ENCODE measurements at regions not wholly inside any gene's neighbourhood (a gene's known extent, or its start where the extent isn't known, plus 50 kb on each side); places are given as distances from the start of the nearest gene placed in this dataset.
"Not testable (repeated sequence)": the region's sequence is repeated elsewhere in the genome, so short reads cannot be mapped to it uniquely, and the experiment has no call there.

GRCh38 chr7:106372595-106373318, 88.0 kb upstream of the NAMPT start:
- intact Hi-C loops (cut with micrococcal nuclease): no loop called here
- no peaks in the 10 kb centered on the region for H3K36me3 Mint-ChIP-seq (ENCODE audit: low read depth)
- no peak overlapping the region for H3K4me3 Mint-ChIP-seq
- DNase-seq: no peak
- peaks cover 13% of the 10 kb centered on the region for H3K4me1 Mint-ChIP-seq
- H3K27ac Mint-ChIP-seq: no peak overlapping the region
- H3K9me3 Mint-ChIP-seq: peaks cover 3% of the 10 kb centered on the region
- H3K27me3 Mint-ChIP-seq: no peaks in the 10 kb centered on the region

GRCh38 chr7:106372126-106372525, 87.3 kb upstream of the NAMPT start:
- Mint-ChIP-seq H3K27ac (no peak overlapping the region), H3K27me3 (no peaks in the 10 kb centered on the region), H3K4me3 (no peak overlapping the region), H3K9me3 (peaks cover 3% of the 10 kb centered on the region), H3K36me3 (ENCODE audit: low read depth) (no peaks in the 10 kb centered on the region), H3K4me1 (peaks cover 17% of the 10 kb centered on the region)
- no peak for DNase-seq
- intact Hi-C loops (cut with micrococcal nuclease): no loop called here

GRCh38 chr7:106371629-106372028, 86.8 kb upstream of the NAMPT start:
- Mint-ChIP-seq H3K27me3 (no peaks in the 10 kb centered on the region), H3K4me3 (no peak overlapping the region)
- intact Hi-C loops (cut with micrococcal nuclease): no loop called here

GRCh38 chr7:106370542-106370941, 85.8 kb upstream of the NAMPT start:
- intact Hi-C loops (cut with micrococcal nuclease): no loop called here
- Mint-ChIP-seq H3K4me3 (no peak overlapping the region), H3K4me1 (peaks cover 21% of the 10 kb centered on the region), H3K36me3 (ENCODE audit: low read depth) (no peaks in the 10 kb centered on the region), H3K27me3 (no peaks in the 10 kb centered on the region), H3K9me3 (peaks cover 8% of the 10 kb centered on the region), H3K27ac (no peak overlapping the region)
- DNase-seq: no peak

More at GRCh38 chr7:106371629-106372028, 86.8 kb upstream of the NAMPT start:
- Mint-ChIP-seq H3K36me3 (ENCODE audit: low read depth) (no peaks in the 10 kb centered on the region), H3K9me3 (peaks cover 3% of the 10 kb centered on the region), H3K27ac (no peak overlapping the region), H3K4me1 (peaks cover 19% of the 10 kb centered on the region)
- no peak for DNase-seq

GRCh38 chr7:106369816-106370215, 85.0 kb upstream of the NAMPT start:
- no peaks in the 10 kb centered on the region for H3K27me3 Mint-ChIP-seq
- peaks cover 26% of the 10 kb centered on the region for H3K4me1 Mint-ChIP-seq
- intact Hi-C loops (cut with micrococcal nuclease): loop anchor here (2.0 to 5.0 kb wide), 2 partner anchors 55 to 92 kb away; no protein-coding TSS in a partner anchor
- H3K4me3 Mint-ChIP-seq: no peak overlapping the region
- H3K36me3 Mint-ChIP-seq (ENCODE audit: low read depth): no peaks in the 10 kb centered on the region
- no peak overlapping the region for H3K27ac Mint-ChIP-seq
- DNase-seq: no peak
- peaks cover 8% of the 10 kb centered on the region for H3K9me3 Mint-ChIP-seq

- Mint-ChIP-seq H3K27ac (no peak overlapping the region), H3K36me3 (ENCODE audit: low read depth) (no peaks in the 10 kb centered on the region), H3K27me3 (no peaks in the 10 kb centered on the region), H3K4me3 (no peak overlapping the region), H3K9me3 (peaks cover 8% of the 10 kb centered on the region), H3K4me1 (peaks cover 26% of the 10 kb centered on the region)
- intact Hi-C loops (cut with micrococcal nuclease): loop anchor here (2.0 to 5.0 kb wide), 2 partner anchors 55 to 93 kb away; no protein-coding TSS in a partner anchor
- no peak for DNase-seq
These were observed 84.6 kb upstream of the NAMPT start for GRCh38 chr7:106369352-106369751.

GRCh38 chr7:106367664-106368063, 82.9 kb upstream of the NAMPT start:
- H3K27me3 Mint-ChIP-seq: peaks cover 8% of the 10 kb centered on the region
- intact Hi-C loops (cut with micrococcal nuclease): loop anchor here (1.0 to 5.0 kb wide), 5 partner anchors 21 to 95 kb away; partner anchors contain the start of gene NAMPT

GRCh38 chr7:106367018-106367420, 82.2 kb upstream of the NAMPT start:
- Mint-ChIP-seq H3K4me1 (peaks cover 26% of the 10 kb centered on the region), H3K36me3 (ENCODE audit: low read depth) (no peaks in the 10 kb centered on the region), H3K4me3 (no peak overlapping the region), H3K27ac (peak overlapping the region; percentile 59), H3K27me3 (peaks cover 14% of the 10 kb centered on the region), H3K9me3 (peaks cover 22% of the 10 kb centered on the region)
- intact Hi-C loops (cut with micrococcal nuclease): loop anchor here (1.0 to 5.0 kb wide), 4 partner anchors 21 to 95 kb away; partner anchors contain the start of gene NAMPT
- DNase-seq: no peak

More at GRCh38 chr7:106367664-106368063, 82.9 kb upstream of the NAMPT start:
- peaks cover 16% of the 10 kb centered on the region for H3K9me3 Mint-ChIP-seq
- H3K27ac Mint-ChIP-seq: peak overlapping the region; percentile 59
- no peaks in the 10 kb centered on the region for H3K36me3 Mint-ChIP-seq (ENCODE audit: low read depth)
- no peak for DNase-seq
- peaks cover 26% of the 10 kb centered on the region for H3K4me1 Mint-ChIP-seq
- H3K4me3 Mint-ChIP-seq: no peak overlapping the region

GRCh38 chr7:106365252-106366005, 80.6 kb upstream of the NAMPT start:
- no peak for DNase-seq
- intact Hi-C loops (cut with micrococcal nuclease): loop anchor here (2.0 to 5.0 kb wide), 2 partner anchors 81 to 97 kb away; partner anchors contain the start of gene NAMPT
- no peak overlapping the region for H3K4me3 Mint-ChIP-seq
- H3K4me1 Mint-ChIP-seq: peaks cover 30% of the 10 kb centered on the region
- peaks cover 36% of the 10 kb centered on the region for H3K9me3 Mint-ChIP-seq
- peaks cover 26% of the 10 kb centered on the region for H3K27me3 Mint-ChIP-seq
- H3K27ac Mint-ChIP-seq: no peak overlapping the region
- H3K36me3 Mint-ChIP-seq (ENCODE audit: low read depth): peaks cover 4% of the 10 kb centered on the region

- intact Hi-C loops (cut with micrococcal nuclease); H3K36me3 Mint-ChIP-seq (ENCODE audit: low read depth); H3K27ac Mint-ChIP-seq; H3K4me3 Mint-ChIP-seq; DNase-seq: not testable (repeated sequence)
- peaks cover 43% of the 10 kb centered on the region for H3K9me3 Mint-ChIP-seq
- H3K4me1 Mint-ChIP-seq: peaks cover 20% of the 10 kb centered on the region
- H3K27me3 Mint-ChIP-seq: peaks cover 26% of the 10 kb centered on the region
These were observed 77.7 kb upstream of the NAMPT start for GRCh38 chr7:106362507-106362906.

- H3K9me3 Mint-ChIP-seq: peaks cover 32% of the 10 kb centered on the region
- no peak overlapping the region for H3K27ac Mint-ChIP-seq
- H3K27me3 Mint-ChIP-seq: peaks cover 22% of the 10 kb centered on the region
- peaks cover 4% of the 10 kb centered on the region for H3K36me3 Mint-ChIP-seq (ENCODE audit: low read depth)
- H3K4me3 Mint-ChIP-seq: no peak overlapping the region
- H3K4me1 Mint-ChIP-seq: peaks cover 8% of the 10 kb centered on the region
- no peak for DNase-seq
- intact Hi-C loops (cut with micrococcal nuclease): no loop called here
These were observed 73.4 kb upstream of the NAMPT start for GRCh38 chr7:106358103-106358663.

GRCh38 chr7:106357675-106358074, 72.9 kb upstream of the NAMPT start:
- Mint-ChIP-seq H3K36me3 (ENCODE audit: low read depth) (peaks cover 4% of the 10 kb centered on the region), H3K4me3 (no peak overlapping the region), H3K27me3 (peaks cover 21% of the 10 kb centered on the region), H3K27ac (no peak overlapping the region), H3K9me3 (peaks cover 30% of the 10 kb centered on the region), H3K4me1 (peaks cover 8% of the 10 kb centered on the region)
- intact Hi-C loops (cut with micrococcal nuclease): no loop called here
- DNase-seq: no peak

GRCh38 chr7:106354822-106355221, 70.0 kb upstream of the NAMPT start:
- Mint-ChIP-seq H3K27me3 (peaks cover 3% of the 10 kb centered on the region), H3K4me3 (no peak overlapping the region), H3K27ac (no peak overlapping the region), H3K4me1 (peaks cover 4% of the 10 kb centered on the region), H3K9me3 (peaks cover 9% of the 10 kb centered on the region), H3K36me3 (ENCODE audit: low read depth) (no peaks in the 10 kb centered on the region)
- DNase-seq: no peak
- intact Hi-C loops (cut with micrococcal nuclease): no loop called here

GRCh38 chr7:106353944-106354343, 69.2 kb upstream of the NAMPT start:
- DNase-seq: no peak
- H3K27ac Mint-ChIP-seq: no peak overlapping the region
- H3K4me3 Mint-ChIP-seq: no peak overlapping the region
- peaks cover 10% of the 10 kb centered on the region for H3K9me3 Mint-ChIP-seq
- H3K36me3 Mint-ChIP-seq (ENCODE audit: low read depth): no peaks in the 10 kb centered on the region
- H3K27me3 Mint-ChIP-seq: peaks cover 3% of the 10 kb centered on the region
- intact Hi-C loops (cut with micrococcal nuclease): no loop called here
- H3K4me1 Mint-ChIP-seq: peaks cover 4% of the 10 kb centered on the region
